ENCODE measurements at regions not wholly inside any gene's neighbourhood (a gene's known extent, or its start where the extent isn't known, plus 50 kb on each side); places are given as distances from the start of the nearest gene placed in this dataset.

DNA sequence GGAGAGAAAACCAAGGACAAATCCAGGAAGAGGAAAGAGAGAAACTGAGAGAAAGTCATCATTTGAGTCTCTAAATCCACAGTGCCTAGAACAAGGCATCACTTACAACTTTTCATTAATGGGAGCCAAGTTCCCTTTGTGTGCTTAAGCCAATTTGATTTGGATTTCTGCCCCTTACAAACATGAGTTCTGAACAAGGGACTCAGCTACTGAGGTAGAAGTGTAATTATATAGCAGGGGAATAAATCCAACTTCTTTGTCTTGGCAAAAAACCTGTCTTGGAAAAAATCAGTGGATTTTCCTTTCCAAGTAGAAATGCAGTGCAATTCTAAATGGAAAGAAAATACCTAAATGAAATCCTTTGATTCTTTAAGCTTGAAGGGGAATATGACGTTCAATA is 307.2 kb upstream of the CNTN3 start:
- Histone ChIP-seq H3K27ac (no peak overlapping the region), H3K4me3 (no peak overlapping the region), H3K36me3 (no peaks in the 10 kb centered on the region), H3K4me1 (no peaks in the 10 kb centered on the region), H3K9me3 (no peaks in the 10 kb centered on the region), H3K27me3 (no peaks in the 10 kb centered on the region)
- no peak for DNase-seq
- intact Hi-C loops (cut with DNase I): no loop called here
- ATAC-seq: no peak
- TF ChIP-seq, protein P1, sequence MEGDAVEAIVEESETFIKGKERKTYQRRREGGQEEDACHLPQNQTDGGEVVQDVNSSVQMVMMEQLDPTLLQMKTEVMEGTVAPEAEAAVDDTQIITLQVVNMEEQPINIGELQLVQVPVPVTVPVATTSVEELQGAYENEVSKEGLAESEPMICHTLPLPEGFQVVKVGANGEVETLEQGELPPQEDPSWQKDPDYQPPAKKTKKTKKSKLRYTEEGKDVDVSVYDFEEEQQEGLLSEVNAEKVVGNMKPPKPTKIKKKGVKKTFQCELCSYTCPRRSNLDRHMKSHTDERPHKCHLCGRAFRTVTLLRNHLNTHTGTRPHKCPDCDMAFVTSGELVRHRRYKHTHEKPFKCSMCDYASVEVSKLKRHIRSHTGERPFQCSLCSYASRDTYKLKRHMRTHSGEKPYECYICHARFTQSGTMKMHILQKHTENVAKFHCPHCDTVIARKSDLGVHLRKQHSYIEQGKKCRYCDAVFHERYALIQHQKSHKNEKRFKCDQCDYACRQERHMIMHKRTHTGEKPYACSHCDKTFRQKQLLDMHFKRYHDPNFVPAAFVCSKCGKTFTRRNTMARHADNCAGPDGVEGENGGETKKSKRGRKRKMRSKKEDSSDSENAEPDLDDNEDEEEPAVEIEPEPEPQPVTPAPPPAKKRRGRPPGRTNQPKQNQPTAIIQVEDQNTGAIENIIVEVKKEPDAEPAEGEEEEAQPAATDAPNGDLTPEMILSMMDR (IDR thresholded peaks at IDR 0.05): no peak

DNA sequence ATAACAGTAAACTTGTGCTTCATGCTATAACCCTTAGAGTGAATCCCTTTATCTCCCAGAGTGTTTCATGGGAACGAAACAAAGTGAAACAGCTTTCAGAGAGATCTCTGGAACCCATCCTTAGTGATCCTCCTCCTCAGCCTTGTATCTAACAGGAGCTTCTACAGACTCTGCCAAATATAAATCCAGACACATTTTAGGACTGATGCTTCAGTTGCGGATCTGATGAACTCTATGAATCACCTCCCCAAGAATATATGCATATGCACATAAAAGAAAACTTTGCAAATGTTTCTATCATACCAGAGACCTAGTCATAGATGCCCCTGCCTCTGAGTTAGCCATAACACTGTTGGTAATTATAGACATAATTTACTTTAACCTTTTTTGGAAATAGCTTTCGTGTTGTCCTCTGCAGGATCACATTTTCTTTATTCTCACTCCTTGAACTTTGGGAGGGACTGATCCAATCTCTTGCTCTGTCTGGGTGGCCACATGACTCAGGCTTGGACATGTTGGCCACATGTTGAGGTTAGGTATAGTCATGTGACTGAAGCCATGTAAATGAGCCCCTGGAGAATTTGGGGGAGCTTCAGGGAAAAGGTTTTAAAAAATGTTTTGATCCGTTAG is 306.4 kb upstream of the CNTN3 start:
- Histone ChIP-seq H3K4me3 (no peak overlapping the region), H3K36me3 (no peaks in the 10 kb centered on the region), H3K4me1 (no peaks in the 10 kb centered on the region), H3K9me3 (no peaks in the 10 kb centered on the region), H3K27me3 (no peaks in the 10 kb centered on the region), H3K27ac (no peak overlapping the region)
- intact Hi-C loops (cut with DNase I): no loop called here
- ATAC-seq (no peak), DNase-seq (no peak)
- TF ChIP-seq, protein P1 (IDR thresholded peaks at IDR 0.05): no peak

DNA sequence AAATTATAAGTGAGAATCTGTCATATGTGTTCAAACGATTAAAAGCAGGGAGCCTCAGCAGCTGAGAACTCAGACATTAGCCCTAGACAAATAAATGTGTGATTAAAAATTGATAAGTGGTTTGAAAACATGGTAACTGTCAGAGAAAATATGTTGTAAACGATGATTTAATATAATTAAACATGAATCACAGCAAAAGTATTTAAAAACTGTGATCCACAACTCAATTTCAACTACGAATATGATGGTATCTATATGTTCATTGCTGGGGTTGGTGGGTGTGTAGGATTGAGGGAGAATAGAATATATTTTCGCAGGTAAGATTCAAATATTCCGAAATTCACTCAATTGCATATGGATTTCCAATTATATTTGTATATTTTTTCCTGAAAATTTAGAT is 302.2 kb upstream of the CNTN3 start:
- Histone ChIP-seq H3K27ac (no peak overlapping the region), H3K4me1 (no peaks in the 10 kb centered on the region), H3K36me3 (no peaks in the 10 kb centered on the region), H3K9me3 (no peaks in the 10 kb centered on the region), H3K4me3 (no peak overlapping the region), H3K27me3 (no peaks in the 10 kb centered on the region)
- TF ChIP-seq, protein P1 (IDR thresholded peaks at IDR 0.05): no peak
- intact Hi-C loops (cut with DNase I): no loop called here
- no peak for DNase-seq
- ATAC-seq: no peak

DNA sequence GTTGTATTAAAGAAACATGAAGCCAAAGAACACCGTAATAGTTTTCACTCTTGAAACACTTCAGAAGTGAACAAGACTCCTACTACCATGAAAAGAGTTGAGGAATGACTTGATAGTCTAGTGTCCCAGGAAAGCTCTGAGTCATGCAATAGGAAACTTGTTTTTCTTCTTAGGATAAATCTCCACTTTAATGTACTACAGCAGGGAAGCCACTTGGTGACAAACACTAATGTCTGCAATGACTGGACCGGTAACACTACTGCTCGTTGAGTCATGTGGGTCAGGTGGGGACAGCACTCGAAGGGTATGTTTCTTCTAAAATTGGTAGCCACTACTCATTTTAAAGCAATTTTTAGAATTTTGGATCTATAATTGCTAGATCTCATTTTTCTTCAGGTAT is 291.7 kb upstream of the CNTN3 start:
- Histone ChIP-seq H3K27ac (no peak overlapping the region), H3K9me3 (peaks cover 0 to 7% of the 10 kb centered on the region in 2 donors), H3K4me3 (no peak overlapping the region), H3K27me3 (no peaks in the 10 kb centered on the region), H3K36me3 (no peaks in the 10 kb centered on the region), H3K4me1 (no peaks in the 10 kb centered on the region)
- ATAC-seq (no peak), DNase-seq (no peak)
- TF ChIP-seq, protein P1 (IDR thresholded peaks at IDR 0.05): no peak
- intact Hi-C loops (cut with DNase I): no loop called here

DNA sequence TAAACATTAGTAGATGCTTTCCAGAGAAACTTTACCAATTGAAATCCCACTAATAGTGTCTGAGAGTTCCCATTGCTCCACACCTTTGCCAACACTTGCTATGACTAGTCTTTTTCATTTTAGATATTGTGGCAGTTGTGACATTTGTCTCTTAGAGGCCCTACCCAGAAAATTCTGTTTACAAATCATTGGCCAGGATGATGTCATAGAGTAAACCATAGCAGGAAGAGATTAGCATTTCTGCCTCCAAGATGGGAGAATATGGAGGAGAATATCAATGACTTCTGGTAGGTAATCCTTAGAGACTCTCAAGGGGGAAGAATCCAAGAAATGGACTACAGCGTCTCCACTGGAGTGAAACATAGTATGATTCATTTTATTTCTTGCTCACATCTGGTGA is 291.0 kb upstream of the CNTN3 start:
- intact Hi-C loops (cut with DNase I): no loop called here
- Histone ChIP-seq H3K4me1 (no peaks in the 10 kb centered on the region), H3K36me3 (no peaks in the 10 kb centered on the region), H3K27ac (no peak overlapping the region), H3K9me3 (peaks cover 0 to 5% of the 10 kb centered on the region in 2 donors), H3K27me3 (no peaks in the 10 kb centered on the region), H3K4me3 (no peak overlapping the region)
- TF ChIP-seq, protein P1 (IDR thresholded peaks at IDR 0.05): no peak
- DNase-seq: no peak
- no peak for ATAC-seq

Measured in left lung (tissue), 4 donors.